Endothelial cell of umbilical vein (primary cell): ENCODE measurements at regions not wholly inside any gene's neighbourhood (a gene's known extent, or its start where the extent isn't known, plus 50 kb on each side); places are given as distances from the start of the nearest gene placed in this dataset.

Experiments
- BruUV-seq: library from RNA; stranded (reverse); fragments of 400-500 nt; replicated peaks from 2 replicates; lab custom pipeline; 2021; lab: Mats Ljungman, UMichigan
- CTCF ChIA-PET: fragments of 300-600, 350-600 bp; sonication (Branson Sonifier 250); formaldehyde crosslinking; loops from one replicate; lab custom pipeline; 2021; ENCODE audit warnings: antibody characterized with exemption, inconsistent platforms; lab: Charles Lee
- POLR2A ChIA-PET: fragments of 300-600, 350-600 bp; sonication (Branson Sonifier 250); formaldehyde crosslinking; loops from one replicate; lab custom pipeline; 2021; ENCODE audit warnings: antibody characterized with exemption, inconsistent platforms; lab: Charles Lee
- DNase-seq: peaks from one replicate; pipeline ENCODE4 v3.0.0-alpha.2; 2011; ENCODE audit warnings: low read depth, low spot score
- FAIRE-seq: peaks from 2 replicates; lab custom pipeline; 2011; peaks lifted over from hg19 to GRCh38; lab: Jason Lieb, UNC
- H2AFZ ChIP-seq: 2 replicates; pipeline ENCODE4 v1.6.0; 2012; ENCODE audit warnings: low read depth, low read length, control low read depth, inconsistent platforms
- H3K27ac ChIP-seq: 2 replicates; pipeline ENCODE4 v1.5.1; 2011; ENCODE audit warnings: low read depth, mild to moderate bottlenecking, control low read depth, low read length, moderate library complexity; ENCODE audit not compliant: insufficient read depth
- H3K27me3 ChIP-seq, 2 experiments: 2 replicates each; pipeline versions ENCODE4 v1.6.0 to v1.6.1; 2011; ENCODE audit warnings: low read length in 2 of 2, mixed read lengths in 1 of 2; ENCODE audit not compliant: control insufficient read depth in 2 of 2, insufficient read depth in 2 of 2
- H3K36me3 ChIP-seq, 2 experiments: 2 replicates in 1 of 2; 3 replicates in 1 of 2; pipeline ENCODE4 v1.5.1; 2011; ENCODE audit warnings: low read length in 2 of 2, mild to moderate bottlenecking in 1 of 2, moderate library complexity in 1 of 2; ENCODE audit not compliant: control insufficient read depth in 2 of 2, insufficient read depth in 2 of 2; ENCODE audit errors: extremely low read depth in 1 of 2
- H3K4me1 ChIP-seq: 3 replicates; pipeline ENCODE4 v1.5.1; 2011; ENCODE audit warnings: mild to moderate bottlenecking, low read length; ENCODE audit not compliant: control insufficient read depth, insufficient read depth; ENCODE audit errors: extremely low read depth
- H3K4me2 ChIP-seq: 2 replicates; pipeline ENCODE4 v1.6.1; 2011; ENCODE audit warnings: low read length, control low read depth, mixed read lengths; ENCODE audit not compliant: insufficient read depth
- H3K4me3 ChIP-seq, 3 experiments: fragments of 200-600 bp in 1 of 3; sonication (generic), shearing (Covaris generic) in 1 of 3; replicated peaks in 1 of 3; 2 replicates each; pipeline ENCODE4 v1.5.1; 2011 to 2016; ENCODE audit warnings: control low read depth in 3 of 3, low read length in 3 of 3, mild to moderate bottlenecking in 2 of 3, inconsistent platforms in 1 of 3, low read depth in 1 of 3, moderate library complexity in 1 of 3; ENCODE audit not compliant: insufficient read depth in 1 of 3
- H3K79me2 ChIP-seq: 2 replicates; pipeline ENCODE4 v1.6.0; 2012; ENCODE audit warnings: low read length, inconsistent platforms; ENCODE audit not compliant: control insufficient read depth, insufficient read depth
- H3K9ac ChIP-seq: replicated peaks from 2 replicates; pipeline ENCODE3; 2011; ENCODE audit warnings: low read length, control low read depth; ENCODE audit not compliant: insufficient read depth; ENCODE audit errors: extremely low read depth
- H3K9me1 ChIP-seq: replicated peaks from 3 replicates; pipeline ENCODE4 v1.6.0; 2011; ENCODE audit warnings: mild to moderate bottlenecking, low read length; ENCODE audit not compliant: control insufficient read depth, insufficient read depth; ENCODE audit errors: extremely low read depth
- H3K9me3 ChIP-seq: replicated peaks from 2 replicates; pipeline ENCODE4 v1.5.1; 2012; ENCODE audit warnings: low read length, inconsistent platforms; ENCODE audit not compliant: control insufficient read depth, insufficient read depth
- H4K20me1 ChIP-seq: replicated peaks from 2 replicates; pipeline ENCODE3; 2011; ENCODE audit warnings: mild to moderate bottlenecking, low read length; ENCODE audit not compliant: control insufficient read depth, insufficient read depth; ENCODE audit errors: extremely low read depth
- EZH2 ChIP-seq: IDR thresholded peaks from 2 replicates; pipeline ENCODE4 v1.6.1; 2012; ENCODE audit warnings: borderline replicate concordance, low read depth, mild to moderate bottlenecking, moderate library complexity, low read length, inconsistent platforms; ENCODE audit not compliant: severe bottlenecking
- FOS ChIP-seq: IDR thresholded peaks from 2 replicates; pipeline ENCODE4 v1.6.1; 2011; ENCODE audit warnings: mild to moderate bottlenecking, low read length, moderate library complexity, borderline replicate concordance; ENCODE audit not compliant: insufficient read depth
- GATA2 ChIP-seq: IDR thresholded peaks from 2 replicates; pipeline ENCODE4 v1.7.0; 2011; ENCODE audit warnings: low read depth, mild to moderate bottlenecking, moderate library complexity, mixed read lengths, low read length; ENCODE audit not compliant: insufficient read length, insufficient read depth
- JUN ChIP-seq: IDR thresholded peaks from 2 replicates; pipeline ENCODE4 v1.6.1; 2011; ENCODE audit warnings: borderline replicate concordance, low read depth; ENCODE audit not compliant: insufficient read length, insufficient read depth
- MYC ChIP-seq: IDR thresholded peaks from one replicate; pipeline ENCODE4 v1.6.1; 2011; ENCODE audit warnings: mild to moderate bottlenecking, low read depth, low read length
- POLR2A ChIP-seq: IDR thresholded peaks from 2 replicates; pipeline ENCODE4 v1.6.1; 2012; ENCODE audit warnings: low read depth, mild to moderate bottlenecking, control low read depth, low read length
- POLR2AphosphoS5 ChIP-seq: IDR thresholded peaks from 2 replicates; pipeline ENCODE4 v1.6.1; 2012; ENCODE audit warnings: low read depth, mild to moderate bottlenecking, control low read depth, low read length, moderate library complexity; ENCODE audit not compliant: insufficient read depth
- dilution Hi-C: fragments of 300-500 bp; cut with MboI; formaldehyde crosslinking; loops from one replicate; pipeline ENCODE4 v1.15.0; 2019; ENCODE audit warnings: low sequenced_read_pairs; ENCODE audit not compliant: extremely low pct_ligation_motif_present
- intact Hi-C: fragments of 100-400 bp; cut with micrococcal nuclease; formaldehyde crosslinking; loops from one replicate; pipeline ENCODE4 v1.10.0; 2022
- TF ChIP-seq, protein P1 (sequence below), 2 donors: IDR thresholded peaks; 1 replicate in 1 of 2; 2 replicates in 1 of 2; pipeline ENCODE4 v1.5.1; 2011; ENCODE audit warnings: low read length in 2 of 2, mild to moderate bottlenecking in 2 of 2, moderate library complexity in 2 of 2, control low read depth in 1 of 2, inconsistent platforms in 1 of 2, low read depth in 1 of 2; ENCODE audit not compliant: insufficient read depth in 1 of 2; ENCODE audit errors: extremely low read depth in 1 of 2
- TF ChIP-seq, protein P2 (sequence below): IDR thresholded peaks from 2 replicates; pipeline ENCODE4 v1.6.1; 2011; ENCODE audit not compliant: insufficient read depth, insufficient read length

DNA sequence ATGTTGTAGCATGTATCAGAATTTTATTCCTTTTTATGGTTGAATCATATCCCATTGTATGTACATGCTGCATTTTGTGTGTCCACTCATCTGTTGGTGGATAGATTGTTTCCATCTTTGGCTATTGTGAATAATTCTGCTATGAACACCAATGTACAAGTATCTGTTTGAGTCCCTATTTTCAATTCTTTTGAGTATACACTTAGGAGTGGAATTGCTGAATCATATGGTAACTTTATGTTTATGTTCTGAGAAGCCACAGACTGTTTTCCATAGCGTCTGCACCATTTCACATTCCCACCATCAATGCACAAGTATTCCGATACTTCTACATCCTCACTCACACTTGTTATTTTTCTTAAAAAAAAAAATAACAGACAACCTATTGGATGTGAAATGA is 91.5 kb downstream of the ARF6 start:
- H3K27me3 ChIP-seq: no peaks in the 10 kb centered on the region
- no peak overlapping the region for H3K4me3 ChIP-seq
- no peaks in the 10 kb centered on the region for H3K79me2 ChIP-seq
- H3K9ac ChIP-seq: no peak overlapping the region
- no peaks in the 10 kb centered on the region for H4K20me1 ChIP-seq
- DNase-seq: no peak
- H3K4me1 ChIP-seq: peaks cover 15% of the 10 kb centered on the region
- H3K9me3 ChIP-seq: no peaks in the 10 kb centered on the region
- dilution Hi-C loops: no loop called here
- H3K27ac ChIP-seq: no peak overlapping the region
- CTCF ChIA-PET: no interaction called here
- TF ChIP-seq EZH2 (no peak), JUN (no peak), MYC (no peak), FOS (no peak), POLR2A (no peak), GATA2 (no peak), POLR2AphosphoS5 (no peak)
- TF ChIP-seq, protein P1, sequence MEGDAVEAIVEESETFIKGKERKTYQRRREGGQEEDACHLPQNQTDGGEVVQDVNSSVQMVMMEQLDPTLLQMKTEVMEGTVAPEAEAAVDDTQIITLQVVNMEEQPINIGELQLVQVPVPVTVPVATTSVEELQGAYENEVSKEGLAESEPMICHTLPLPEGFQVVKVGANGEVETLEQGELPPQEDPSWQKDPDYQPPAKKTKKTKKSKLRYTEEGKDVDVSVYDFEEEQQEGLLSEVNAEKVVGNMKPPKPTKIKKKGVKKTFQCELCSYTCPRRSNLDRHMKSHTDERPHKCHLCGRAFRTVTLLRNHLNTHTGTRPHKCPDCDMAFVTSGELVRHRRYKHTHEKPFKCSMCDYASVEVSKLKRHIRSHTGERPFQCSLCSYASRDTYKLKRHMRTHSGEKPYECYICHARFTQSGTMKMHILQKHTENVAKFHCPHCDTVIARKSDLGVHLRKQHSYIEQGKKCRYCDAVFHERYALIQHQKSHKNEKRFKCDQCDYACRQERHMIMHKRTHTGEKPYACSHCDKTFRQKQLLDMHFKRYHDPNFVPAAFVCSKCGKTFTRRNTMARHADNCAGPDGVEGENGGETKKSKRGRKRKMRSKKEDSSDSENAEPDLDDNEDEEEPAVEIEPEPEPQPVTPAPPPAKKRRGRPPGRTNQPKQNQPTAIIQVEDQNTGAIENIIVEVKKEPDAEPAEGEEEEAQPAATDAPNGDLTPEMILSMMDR (IDR thresholded peaks at IDR 0.05; ENCODE audit: extremely low read depth in 1 of 2, insufficient read depth in 1 of 2, low read depth in 1 of 2, low read length in 2 of 2): no peak
- TF ChIP-seq, protein P2, sequence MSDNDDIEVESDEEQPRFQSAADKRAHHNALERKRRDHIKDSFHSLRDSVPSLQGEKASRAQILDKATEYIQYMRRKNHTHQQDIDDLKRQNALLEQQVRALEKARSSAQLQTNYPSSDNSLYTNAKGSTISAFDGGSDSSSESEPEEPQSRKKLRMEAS: no peak
- intact Hi-C loops: no loop called here
- H3K36me3 ChIP-seq: no peaks in the 10 kb centered on the region
- no peak overlapping the region for H3K4me2 ChIP-seq
- POLR2A ChIA-PET: no interaction called here
- BruUV-seq: no TSS peak
- H2AFZ ChIP-seq: no peak overlapping the region
- no peak for FAIRE-seq
- no peaks in the 10 kb centered on the region for H3K9me1 ChIP-seq
